ENCODE measurements at regions not wholly inside any gene's neighbourhood (a gene's known extent, or its start where the extent isn't known, plus 50 kb on each side); places are given as distances from the start of the nearest gene placed in this dataset.

DNA sequence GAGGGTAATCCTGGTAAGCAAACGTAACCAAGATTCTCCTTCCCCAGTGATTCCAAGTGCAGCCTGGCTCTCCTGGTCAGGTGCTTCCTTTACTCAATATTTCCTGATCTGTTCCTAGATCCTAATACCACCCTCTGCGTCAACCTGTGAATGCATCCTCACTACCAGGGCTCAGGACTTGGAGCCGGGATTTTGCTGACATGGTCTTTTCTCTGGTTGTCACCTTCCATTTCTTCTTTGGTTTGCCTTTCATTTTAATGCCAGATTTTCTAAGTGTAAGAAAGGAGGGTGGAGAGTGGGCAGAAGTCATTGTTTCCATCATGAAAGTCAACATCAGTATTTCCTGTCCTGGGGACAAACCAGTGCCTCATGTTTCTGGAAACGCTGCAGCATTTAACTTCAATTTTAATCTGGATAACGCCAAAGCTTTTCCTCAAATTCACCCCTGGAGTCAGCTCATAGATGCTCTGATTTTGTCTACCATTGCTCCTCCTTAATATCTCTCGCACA lies 210.4 kb upstream of the ZNF32 start:
- H3K9ac ChIP-seq (ENCODE audit: low read depth, low read length), result no peak overlapping the region
- H3K36me3 ChIP-seq (ENCODE audit: insufficient read depth, low read length), result no peaks in the 10 kb centered on the region
- no peaks in the 10 kb centered on the region for H3K4me1 ChIP-seq (ENCODE audit: insufficient read depth, low read length)
- H3K9me3 ChIP-seq (ENCODE audit: control insufficient read depth, insufficient read depth, low read length), result no peaks in the 10 kb centered on the region

DNA sequence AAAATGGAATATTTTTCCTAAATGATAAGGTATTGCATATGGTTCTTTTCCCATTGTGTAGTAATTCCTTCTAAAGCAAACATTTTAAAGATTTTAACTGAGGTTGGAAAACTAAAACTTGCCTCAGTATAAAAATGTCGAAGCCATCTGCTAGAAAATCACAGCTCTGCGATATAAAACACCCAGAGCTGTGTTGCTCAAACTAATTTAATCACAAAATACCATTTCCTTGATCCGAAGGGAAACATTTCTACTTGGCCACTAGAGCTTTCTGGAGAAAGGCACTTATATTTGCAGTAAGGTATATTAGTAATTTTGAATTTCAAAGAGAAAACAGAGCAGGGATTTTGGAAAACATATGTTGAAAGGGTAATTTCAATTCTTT lies 209.2 kb upstream of the ZNF32 start:
- no peaks in the 10 kb centered on the region for H3K36me3 ChIP-seq (ENCODE audit: insufficient read depth, low read length)
- H3K9ac ChIP-seq (ENCODE audit: low read depth, low read length), result no peak overlapping the region
- H3K4me1 ChIP-seq (ENCODE audit: insufficient read depth, low read length), result no peaks in the 10 kb centered on the region
- H3K9me3 ChIP-seq (ENCODE audit: control insufficient read depth, insufficient read depth, low read length), result no peaks in the 10 kb centered on the region

DNA sequence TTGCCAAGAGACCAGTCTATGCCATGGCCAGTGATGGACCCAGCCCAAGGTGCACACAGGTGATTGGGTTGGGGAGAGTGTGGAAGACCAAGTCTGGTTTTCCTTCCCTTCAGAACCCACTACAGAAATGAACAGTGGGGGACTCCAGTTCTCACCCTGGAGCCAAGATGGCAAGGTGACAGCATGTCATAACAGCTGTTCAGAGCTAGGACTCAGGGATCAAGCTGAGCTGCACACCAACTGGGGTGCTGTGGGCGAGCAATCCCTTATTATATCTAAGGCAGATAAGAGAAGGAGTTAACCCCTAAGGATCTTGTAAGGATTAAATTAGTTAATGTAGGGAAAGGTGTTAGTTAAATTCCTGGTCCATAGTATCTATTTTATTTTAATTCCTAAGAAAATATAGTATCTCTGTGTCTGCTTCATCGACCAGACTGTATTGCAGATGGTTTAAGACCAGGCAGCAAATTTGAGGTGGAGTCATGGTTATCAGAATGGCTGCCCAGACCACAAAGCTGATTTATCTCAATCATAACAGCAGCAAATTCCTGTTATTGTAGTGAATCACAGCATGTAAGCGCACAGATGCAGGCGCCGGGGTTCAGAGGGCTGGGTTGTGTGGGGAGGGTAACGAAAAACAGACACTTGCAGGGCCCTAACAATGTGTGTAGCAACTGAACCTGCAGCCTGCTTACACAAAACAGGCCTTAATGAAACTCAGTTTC lies 208.7 kb upstream of the ZNF32 start:
- Histone ChIP-seq H3K4me1 (ENCODE audit: insufficient read depth, low read length) (no peaks in the 10 kb centered on the region), H3K9ac (ENCODE audit: low read depth, low read length) (no peak overlapping the region), H3K9me3 (ENCODE audit: control insufficient read depth, insufficient read depth, low read length) (no peaks in the 10 kb centered on the region)

DNA sequence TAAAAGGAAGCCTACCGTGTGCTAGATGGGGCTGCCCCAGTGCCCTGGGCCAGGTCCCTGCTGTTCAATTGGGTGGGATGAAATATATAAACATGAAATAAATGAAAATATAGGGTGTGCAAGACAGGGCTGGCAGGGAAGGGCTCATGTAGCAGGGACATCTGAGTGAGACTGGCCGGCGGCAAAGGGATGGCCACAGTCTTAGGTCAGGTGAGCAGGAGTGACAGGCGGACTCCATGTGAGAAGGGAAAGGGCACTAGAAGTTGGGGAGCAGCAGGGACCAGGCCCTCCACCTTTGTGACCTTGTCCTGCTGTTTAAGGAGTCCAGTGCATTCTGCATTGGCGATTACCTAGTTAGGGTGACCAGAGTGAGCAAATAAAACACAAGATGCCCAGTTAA lies 207.6 kb upstream of the ZNF32 start:
- Histone ChIP-seq H3K9me3 (ENCODE audit: control insufficient read depth, insufficient read depth, low read length) (no peaks in the 10 kb centered on the region), H3K36me3 (ENCODE audit: insufficient read depth, low read length) (no peaks in the 10 kb centered on the region), H3K4me1 (ENCODE audit: insufficient read depth, low read length) (no peaks in the 10 kb centered on the region), H3K9ac (ENCODE audit: low read depth, low read length) (no peak overlapping the region)

More for the DNA sequence above, 208.7 kb upstream of the ZNF32 start:
- no peaks in the 10 kb centered on the region for H3K36me3 ChIP-seq (ENCODE audit: insufficient read depth, low read length)

DNA sequence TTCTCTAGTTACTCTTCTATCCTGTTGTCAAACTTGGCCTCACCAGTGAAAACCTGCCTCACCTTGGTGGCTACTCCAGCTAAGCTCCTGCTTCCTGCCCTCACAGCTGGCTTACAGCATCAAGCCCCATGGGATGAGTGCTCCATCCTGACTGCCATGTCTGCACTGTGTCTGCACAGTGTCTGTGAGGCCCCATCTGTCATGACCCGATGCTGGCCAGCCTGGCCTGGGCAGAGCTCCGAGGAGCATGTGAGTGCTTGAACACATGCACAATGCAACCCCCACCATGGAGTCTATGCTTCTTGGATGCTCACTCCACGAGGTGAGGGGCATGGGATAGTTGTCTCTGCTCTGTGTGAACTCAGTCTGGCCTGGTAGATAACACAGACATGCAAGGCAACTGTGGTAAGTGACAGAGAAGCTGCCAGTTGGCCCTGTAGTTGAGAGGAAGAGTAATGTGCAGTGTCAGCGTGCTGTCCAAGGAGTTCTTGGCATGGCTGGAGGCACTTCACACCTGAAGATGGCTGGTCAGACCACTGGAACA lies 207.1 kb upstream of the ZNF32 start:
- Histone ChIP-seq H3K9me3 (ENCODE audit: control insufficient read depth, insufficient read depth, low read length) (no peaks in the 10 kb centered on the region), H3K9ac (ENCODE audit: low read depth, low read length) (no peak overlapping the region), H3K4me1 (ENCODE audit: insufficient read depth, low read length) (no peaks in the 10 kb centered on the region), H3K36me3 (ENCODE audit: insufficient read depth, low read length) (no peaks in the 10 kb centered on the region)

DNA sequence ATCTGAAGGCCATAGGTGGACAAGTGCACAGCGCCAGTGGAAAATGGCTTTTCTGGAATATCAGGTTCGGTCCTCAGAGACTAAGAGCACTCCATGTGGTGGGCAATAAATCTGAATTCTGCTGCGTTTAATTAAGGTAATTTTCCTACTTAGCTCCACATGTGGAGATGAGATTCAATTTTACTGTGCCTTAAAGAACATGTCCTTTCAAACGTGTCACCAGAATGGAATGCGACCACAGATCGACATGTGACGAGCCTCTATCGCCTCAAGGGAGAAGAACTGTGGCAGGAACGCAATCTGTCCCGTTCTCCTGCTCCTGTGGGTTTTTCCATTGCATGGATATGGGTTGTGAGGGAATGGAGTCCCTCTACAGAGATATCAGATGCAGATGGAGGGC lies 205.3 kb upstream of the ZNF32 start:
- no peaks in the 10 kb centered on the region for H3K4me1 ChIP-seq (ENCODE audit: insufficient read depth, low read length)
- no peak overlapping the region for H3K9ac ChIP-seq (ENCODE audit: low read depth, low read length)
- no peaks in the 10 kb centered on the region for H3K9me3 ChIP-seq (ENCODE audit: control insufficient read depth, insufficient read depth, low read length)
- H3K36me3 ChIP-seq (ENCODE audit: insufficient read depth, low read length), result no peaks in the 10 kb centered on the region

DNA sequence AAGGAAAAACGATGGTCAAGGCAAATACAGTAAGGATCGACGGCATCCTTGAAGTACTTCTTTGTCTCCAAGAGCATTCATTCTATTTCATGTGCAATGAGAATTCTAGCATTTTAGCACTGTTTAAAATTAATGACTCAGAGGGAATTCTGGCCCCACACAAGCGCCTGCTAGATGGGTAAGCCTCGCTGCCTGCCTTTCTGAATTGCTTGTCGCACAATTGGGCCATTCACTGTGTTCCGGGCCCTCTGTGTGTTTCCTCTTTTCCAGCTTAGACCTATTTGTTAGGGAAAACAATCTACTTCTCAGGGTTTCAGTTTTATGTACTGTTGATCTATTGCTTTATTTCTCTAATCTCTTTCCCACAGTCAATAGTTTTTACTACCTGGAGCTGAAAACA lies 204.7 kb upstream of the ZNF32 start:
- Histone ChIP-seq H3K36me3 (ENCODE audit: insufficient read depth, low read length) (no peaks in the 10 kb centered on the region), H3K9ac (ENCODE audit: low read depth, low read length) (no peak overlapping the region), H3K4me1 (ENCODE audit: insufficient read depth, low read length) (no peaks in the 10 kb centered on the region), H3K9me3 (ENCODE audit: control insufficient read depth, insufficient read depth, low read length) (no peaks in the 10 kb centered on the region)

DNA sequence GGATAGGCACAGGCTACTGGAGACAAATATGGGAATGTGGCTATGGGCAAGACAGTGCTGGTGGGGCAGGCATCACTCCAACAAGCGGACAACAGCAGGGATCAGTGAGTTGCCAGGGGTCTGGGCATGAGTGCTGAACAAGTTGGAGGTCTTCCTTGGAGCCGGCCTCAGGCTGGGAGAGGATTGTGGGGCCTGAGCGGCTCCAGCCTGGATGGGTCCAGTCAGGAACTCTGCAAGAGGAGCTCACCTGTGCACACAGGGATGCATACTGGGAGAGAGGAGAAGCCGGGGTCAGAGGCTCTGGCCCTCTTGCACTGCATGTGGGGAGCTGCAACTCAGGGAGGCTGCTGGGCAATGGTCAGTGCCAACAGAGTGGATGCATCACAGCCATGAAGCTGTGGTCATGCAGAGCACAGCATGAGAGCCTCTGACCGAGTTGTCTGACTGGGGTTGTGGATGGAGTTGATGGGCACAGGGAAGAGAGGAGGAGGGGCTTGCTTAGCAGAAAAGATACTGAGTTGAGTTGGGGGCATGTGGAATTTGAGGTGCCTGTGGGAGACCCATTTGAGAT lies 204.0 kb upstream of the ZNF32 start:
- H3K9me3 ChIP-seq (ENCODE audit: control insufficient read depth, insufficient read depth, low read length), result no peaks in the 10 kb centered on the region
- no peaks in the 10 kb centered on the region for H3K4me1 ChIP-seq (ENCODE audit: insufficient read depth, low read length)
- H3K9ac ChIP-seq (ENCODE audit: low read depth, low read length), result no peak overlapping the region
- no peaks in the 10 kb centered on the region for H3K36me3 ChIP-seq (ENCODE audit: insufficient read depth, low read length)

DNA sequence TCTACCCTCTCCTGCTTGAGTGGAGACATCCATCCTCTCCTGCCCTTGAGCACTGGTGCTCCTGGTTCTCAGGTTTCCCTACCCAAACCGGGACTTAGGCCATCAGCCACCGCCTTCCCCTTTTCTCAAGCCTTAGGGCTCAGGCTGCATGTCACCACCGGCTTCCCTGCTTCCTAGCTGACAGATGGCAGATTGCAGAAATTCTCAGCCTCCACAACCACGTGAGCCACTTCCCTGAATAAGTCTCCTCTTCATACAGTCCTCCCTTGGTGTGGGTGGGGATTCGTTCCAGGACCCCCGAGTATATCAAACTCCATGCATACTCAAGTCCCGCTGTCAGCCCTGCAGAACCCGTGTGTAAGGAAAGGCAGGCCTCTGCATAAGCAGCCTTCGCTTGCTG lies 203.5 kb upstream of the ZNF32 start:
- Histone ChIP-seq H3K9ac (ENCODE audit: low read depth, low read length) (no peak overlapping the region), H3K4me1 (ENCODE audit: insufficient read depth, low read length) (no peaks in the 10 kb centered on the region), H3K9me3 (ENCODE audit: control insufficient read depth, insufficient read depth, low read length) (no peaks in the 10 kb centered on the region), H3K36me3 (ENCODE audit: insufficient read depth, low read length) (no peaks in the 10 kb centered on the region)

DNA sequence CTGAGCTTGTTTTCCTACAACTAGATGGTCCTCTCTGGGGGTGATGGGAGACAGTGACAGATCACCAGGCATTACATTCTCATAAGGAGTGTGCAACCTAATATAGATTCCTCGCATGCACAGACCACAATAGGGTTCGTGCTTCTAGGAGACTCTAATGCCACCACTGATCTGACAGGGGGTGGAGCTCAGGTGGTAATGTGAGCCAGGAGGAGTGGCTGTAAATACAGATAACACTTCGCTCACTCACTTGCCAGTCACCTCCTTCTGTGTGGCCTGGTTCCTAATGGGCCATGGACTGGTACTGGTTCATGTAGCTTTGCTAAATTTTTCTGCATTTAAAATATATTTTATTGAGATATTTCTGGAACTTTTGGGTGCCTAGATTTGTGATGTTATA lies 202.3 kb upstream of the ZNF32 start:
- Histone ChIP-seq H3K36me3 (ENCODE audit: insufficient read depth, low read length) (no peaks in the 10 kb centered on the region), H3K9me3 (ENCODE audit: control insufficient read depth, insufficient read depth, low read length) (no peaks in the 10 kb centered on the region), H3K4me1 (ENCODE audit: insufficient read depth, low read length) (no peaks in the 10 kb centered on the region), H3K9ac (ENCODE audit: low read depth, low read length) (no peak overlapping the region)

DNA sequence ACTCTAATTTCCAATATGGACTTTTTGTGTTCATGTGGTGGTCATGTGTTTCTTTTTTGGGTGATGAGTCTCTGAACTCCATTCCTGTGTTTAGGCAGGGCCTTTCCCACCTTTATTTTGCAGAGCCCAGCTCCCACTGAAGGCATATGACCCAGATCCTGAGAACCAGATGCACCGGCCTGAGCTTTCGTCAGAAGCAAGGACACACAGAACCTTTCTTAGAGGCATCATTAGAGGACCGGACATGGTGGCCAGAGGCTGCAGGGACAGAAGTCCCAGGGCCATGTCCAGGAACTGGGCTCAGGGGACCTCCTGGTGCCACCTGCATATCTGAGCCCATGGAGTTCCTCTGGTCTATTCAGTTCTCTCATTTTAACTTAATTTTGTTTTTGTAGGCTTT lies 200.9 kb upstream of the ZNF32 start:
- Histone ChIP-seq H3K36me3 (ENCODE audit: insufficient read depth, low read length) (no peaks in the 10 kb centered on the region), H3K9me3 (ENCODE audit: control insufficient read depth, insufficient read depth, low read length) (no peaks in the 10 kb centered on the region), H3K9ac (ENCODE audit: low read depth, low read length) (no peak overlapping the region), H3K4me1 (ENCODE audit: insufficient read depth, low read length) (no peaks in the 10 kb centered on the region)

DNA sequence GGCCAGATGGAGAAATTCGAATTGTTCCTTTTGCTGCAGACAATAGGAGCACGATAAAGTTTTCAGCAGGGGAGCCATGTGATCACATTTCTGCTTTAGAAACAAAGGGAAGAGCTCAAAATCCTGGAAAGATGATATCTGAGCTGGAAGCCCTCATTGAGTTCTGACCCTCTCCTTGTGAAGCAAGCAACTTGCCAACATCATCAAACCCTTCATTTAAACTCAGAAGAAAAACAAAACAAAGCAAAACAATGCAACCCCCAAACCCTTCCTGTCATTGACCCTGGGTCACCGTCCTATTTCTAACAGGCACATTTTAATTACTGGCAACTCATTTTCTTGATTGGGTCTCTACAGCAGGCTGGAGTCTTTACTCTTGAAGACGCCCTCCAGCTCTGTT lies 198.3 kb upstream of the ZNF32 start:
- Histone ChIP-seq H3K9ac (ENCODE audit: low read depth, low read length) (no peak overlapping the region), H3K4me1 (ENCODE audit: insufficient read depth, low read length) (0 out of 2 replicates have a peak, but pooled peaks cover 10% of the 10 kb centered on the region), H3K36me3 (ENCODE audit: insufficient read depth, low read length) (no peaks in the 10 kb centered on the region), H3K9me3 (ENCODE audit: control insufficient read depth, insufficient read depth, low read length) (no peaks in the 10 kb centered on the region)

DNA sequence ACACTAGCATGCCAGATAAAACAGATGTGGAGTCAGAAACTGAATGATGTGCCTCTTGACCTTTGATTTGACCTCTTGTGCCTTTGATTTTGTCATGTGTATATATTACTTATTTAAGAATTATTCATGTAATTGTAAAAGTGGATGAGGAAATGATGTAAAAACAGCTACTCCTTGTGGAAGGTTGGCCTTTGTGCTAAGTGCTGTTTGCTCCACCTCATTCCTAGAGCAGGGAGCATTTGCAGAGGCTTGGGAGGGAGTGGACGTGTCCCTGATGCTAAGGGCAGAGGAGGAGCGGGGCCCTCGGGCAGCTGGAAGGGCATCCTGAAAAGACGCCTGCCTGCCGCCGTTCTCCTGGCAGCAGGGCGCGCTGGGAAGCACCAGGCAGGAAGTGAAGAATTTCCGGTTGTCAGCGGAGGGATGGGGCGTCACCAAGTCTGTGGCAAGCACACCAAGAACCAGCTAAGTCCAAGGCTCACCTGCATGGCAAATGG lies 197.6 kb upstream of the ZNF32 start:
- Histone ChIP-seq H3K36me3 (ENCODE audit: insufficient read depth, low read length) (no peaks in the 10 kb centered on the region), H3K4me1 (ENCODE audit: insufficient read depth, low read length) (0 out of 2 replicates have a peak, but pooled peaks cover 10% of the 10 kb centered on the region), H3K9ac (ENCODE audit: low read depth, low read length) (no peak overlapping the region), H3K9me3 (ENCODE audit: control insufficient read depth, insufficient read depth, low read length) (no peaks in the 10 kb centered on the region)

DNA sequence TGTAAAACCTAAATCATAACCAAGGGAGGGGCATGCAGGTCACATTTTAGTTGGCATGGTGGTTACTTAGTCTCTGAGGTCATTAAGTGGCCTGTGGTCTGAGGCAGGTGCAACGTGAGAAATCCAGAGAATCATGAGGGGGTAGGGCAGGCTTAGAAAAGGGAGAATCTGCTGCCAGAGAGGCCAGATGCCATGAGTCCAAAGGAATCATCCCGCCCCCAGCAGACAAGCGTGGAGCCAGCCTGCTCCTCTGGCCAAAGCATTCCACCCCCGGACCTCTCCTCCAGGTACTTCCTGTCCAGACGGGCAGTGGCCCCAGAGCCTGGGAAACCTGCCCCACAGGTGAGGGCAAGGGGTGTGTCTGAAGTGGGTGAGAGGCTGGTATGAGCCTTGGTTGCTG lies 196.4 kb upstream of the ZNF32 start:
- Histone ChIP-seq H3K9ac (ENCODE audit: low read depth, low read length) (no peak overlapping the region), H3K4me1 (ENCODE audit: insufficient read depth, low read length) (0 out of 2 replicates have a peak, but pooled peaks cover 10% of the 10 kb centered on the region), H3K9me3 (ENCODE audit: control insufficient read depth, insufficient read depth, low read length) (no peaks in the 10 kb centered on the region), H3K36me3 (ENCODE audit: insufficient read depth, low read length) (no peaks in the 10 kb centered on the region)

DNA sequence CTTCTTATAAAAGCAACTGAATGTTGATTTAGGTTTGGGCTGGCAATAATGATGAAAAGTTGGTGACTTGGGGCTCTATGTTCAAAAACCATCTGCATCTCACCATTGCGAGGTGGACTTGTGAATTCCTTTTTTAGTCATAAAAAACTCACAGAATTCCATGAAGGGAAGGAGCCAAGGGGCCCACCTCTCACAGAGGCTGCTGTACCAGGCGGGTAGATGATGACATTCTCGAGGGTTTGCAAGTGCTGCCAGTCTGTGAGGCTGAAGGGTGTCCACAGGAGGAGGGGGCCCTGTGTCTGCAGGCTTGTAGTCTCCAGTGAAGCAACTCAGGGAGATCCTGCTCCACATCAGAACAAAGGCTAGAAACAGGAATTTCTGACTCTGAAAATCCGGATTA lies 195.5 kb upstream of the ZNF32 start:
- Histone ChIP-seq H3K9me3 (ENCODE audit: control insufficient read depth, insufficient read depth, low read length) (no peaks in the 10 kb centered on the region), H3K4me1 (ENCODE audit: insufficient read depth, low read length) (0 out of 2 replicates have a peak, but pooled peaks cover 10% of the 10 kb centered on the region), H3K9ac (ENCODE audit: low read depth, low read length) (no peak overlapping the region), H3K36me3 (ENCODE audit: insufficient read depth, low read length) (no peaks in the 10 kb centered on the region)

Data from ES-I3 (cell line).